ENCODE measurements at regions not wholly inside any gene's neighbourhood (a gene's known extent, or its start where the extent isn't known, plus 50 kb on each side); places are given as distances from the start of the nearest gene placed in this dataset.

GRCh38 chr22:49320714-49321476 lies 506.8 kb downstream of the BRD1 start:
- Histone ChIP-seq H2BK5ac (ENCODE audit: low read depth, low read length, poor library complexity, severe bottlenecking) (no peak overlapping the region), H3K9me3 (ENCODE audit: control insufficient read depth, insufficient read depth, low read length) (peaks cover 43% of the 10 kb centered on the region), H4K20me1 (ENCODE audit: insufficient read depth, low read length) (no peaks in the 10 kb centered on the region), H3K9ac (ENCODE audit: low read depth, low read length) (no peak overlapping the region), H2AFZ (replicated peaks; ENCODE audit: low read length, poor library complexity) (no peak overlapping the region), H3K4me1 (ENCODE audit: control insufficient read depth, insufficient read depth, low read length) (no peaks in the 10 kb centered on the region), H3K4me3 (ENCODE audit: insufficient read depth, low read depth, low read length) (no peak overlapping the region), H4K5ac (ENCODE audit: low read depth, low read length) (no peak overlapping the region), H4K8ac (ENCODE audit: low read depth in 2 of 2, low read length in 2 of 2) (no peak overlapping the region), H3K9me1 (ENCODE audit: insufficient read depth, low read length) (no peaks in the 10 kb centered on the region), H2AK5ac (ENCODE audit: low read depth, low read length) (no peak overlapping the region), H4K91ac (ENCODE audit: insufficient read depth, low read depth, low read length) (no peak overlapping the region), H2BK20ac (ENCODE audit: low read depth, low read length) (no peak overlapping the region), H3K56ac (ENCODE audit: extremely low read depth, insufficient read depth, low read length) (no peak overlapping the region), H3K4ac (ENCODE audit: low read depth, low read length) (no peak overlapping the region), H2AK9ac (replicated peaks; ENCODE audit: low read depth, low read length, poor library complexity) (no peak overlapping the region), H2BK15ac (ENCODE audit: low read depth, low read length) (no peak overlapping the region), H3K14ac (replicated peaks; ENCODE audit: low read depth, low read length) (no peak overlapping the region), H3K79me1 (ENCODE audit: low read depth in 1 of 2, low read length in 2 of 2) (no peaks in the 10 kb centered on the region), H3K23ac (ENCODE audit: low read depth, low read length) (no peak overlapping the region), H3K27ac (ENCODE audit: insufficient read depth, low read length) (no peak overlapping the region), H2BK120ac (ENCODE audit: low read depth, low read length) (no peak overlapping the region), H3K18ac (ENCODE audit: low read depth, low read length) (no peak overlapping the region), H3K27me3 (ENCODE audit: control insufficient read depth, insufficient read depth, low read length) (no peaks in the 10 kb centered on the region), H3K36me3 (ENCODE audit: control insufficient read depth, insufficient read depth, low read length) (no peaks in the 10 kb centered on the region), H3K4me2 (ENCODE audit: low read depth, low read length) (no peak overlapping the region)
- ATAC-seq (ENCODE audit: low read depth), result no peak
- ChIA-PET CTCF (no interaction called here), POLR2A (ENCODE audit: unreplicated experiment) (no interaction called here)
- no TSS peak for BruUV-seq (replicated peaks)
- in situ Hi-C loops (cut with MboI; ENCODE audit: low sequenced_read_pairs), result no loop called here
- intact Hi-C loops (cut with micrococcal nuclease), result no loop called here
- dilution Hi-C loops (cut with HindIII; ENCODE audit: low sequenced_read_pairs, unreplicated experiment), result no loop called here
- WGBS, 2 experiments (ENCODE audit: extremely low coverage in 2 of 2, insufficient read length in 1 of 2), result 69% methylated on average over 15 of the region's 29 CpGs; no CpG with 5 or more reads in 1 of the 2 experiments
- TF ChIP-seq NFE2L2 (IDR thresholded peaks at IDR 0.05; ENCODE audit: low read depth, low read length), result no peak
- TF ChIP-seq RAD21 (IDR thresholded peaks at IDR 0.05; ENCODE audit: low read length), result no peak
- no peak for TF ChIP-seq BHLHE40 (IDR thresholded peaks at IDR 0.05; ENCODE audit: low read depth, low read length)
- no peak for TF ChIP-seq MAFK (IDR thresholded peaks at IDR 0.05; ENCODE audit: low read depth, low read length)
- TF ChIP-seq POLR2A (IDR thresholded peaks at IDR 0.05; ENCODE audit: low read depth, low read length), result no peak
- no peak for DNase-seq

All from IMR-90 (cell line).